Liver (tissue), 3 donors: ENCODE measurements at regions not wholly inside any gene's neighbourhood (a gene's known extent, or its start where the extent isn't known, plus 50 kb on each side); places are given as distances from the start of the nearest gene placed in this dataset.
"Not testable (repeated sequence)": the region's sequence is repeated elsewhere in the genome, so short reads cannot be mapped to it uniquely, and the experiment has no call there.

Experiments used
- CTCF ChIP-seq: fragments of 150-350 bp; IDR thresholded peaks from 2 replicates; pipeline ENCODE4 v1.5.1; 2017; ENCODE audit warnings: improper control_type of control experiment, low read depth, low read length; ENCODE audit not compliant: missing input control
- FOXA1 ChIP-seq: IDR thresholded peaks from 2 replicates; pipeline ENCODE4 v1.6.1; 2016; ENCODE audit warnings: antibody characterized with exemption
- GABPA ChIP-seq, 2 donors: IDR thresholded peaks in 1 of 2; conservative IDR thresholded peaks in 1 of 2; 2 replicates each; pipeline ENCODE4 v1.6.1; 2016; ENCODE audit warnings: antibody characterized with exemption in 2 of 2, mild to moderate bottlenecking in 1 of 2, moderate library complexity in 1 of 2
- JUND ChIP-seq, 2 donors: IDR thresholded peaks; 2 replicates each; pipeline ENCODE4 v1.6.1; 2016; ENCODE audit warnings: antibody characterized with exemption in 2 of 2
- NR2F2 ChIP-seq: IDR thresholded peaks from 2 replicates; pipeline ENCODE4 v1.6.1; 2016; ENCODE audit warnings: antibody characterized with exemption
- RAD21 ChIP-seq, 2 donors: IDR thresholded peaks; 2 replicates each; pipeline ENCODE4 v1.6.1; 2016; ENCODE audit warnings: antibody characterized with exemption in 2 of 2, mild to moderate bottlenecking in 2 of 2
- SP1 ChIP-seq: IDR thresholded peaks from 2 replicates; pipeline ENCODE4 v1.6.1; 2018; ENCODE audit warnings: antibody characterized with exemption, mild to moderate bottlenecking
- TAF1 ChIP-seq: conservative IDR thresholded peaks from 2 replicates; pipeline ENCODE4 v1.6.1; 2016; ENCODE audit warnings: antibody characterized with exemption, mild to moderate bottlenecking
- YY1 ChIP-seq: IDR thresholded peaks from 2 replicates; pipeline ENCODE4 v1.6.1; 2016; ENCODE audit warnings: antibody characterized with exemption, mild to moderate bottlenecking
- ZBTB33 ChIP-seq: IDR thresholded peaks from 2 replicates; pipeline ENCODE4 v1.6.1; 2016; ENCODE audit warnings: antibody characterized with exemption
- TF ChIP-seq, protein P1 (sequence below): IDR thresholded peaks from 2 replicates; pipeline ENCODE4 v1.6.1; 2016; ENCODE audit warnings: antibody characterized with exemption
- donor health status: healthy.
- donor health status: healthy.

GRCh38 chr5:36813249-36813648, 63.3 kb upstream of the NIPBL start:
- TF ChIP-seq CTCF; RAD21 (IDR thresholded peaks at IDR 0.05); FOXA1; JUND (IDR thresholded peaks at IDR 0.05); SP1; GABPA (IDR thresholded peaks at IDR 0.05 in 1 of 2, conservative IDR thresholded peaks at IDR 0.05 in 1 of 2); NR2F2; TAF1; ZBTB33; YY1: not testable (repeated sequence)
- TF ChIP-seq, protein P1, sequence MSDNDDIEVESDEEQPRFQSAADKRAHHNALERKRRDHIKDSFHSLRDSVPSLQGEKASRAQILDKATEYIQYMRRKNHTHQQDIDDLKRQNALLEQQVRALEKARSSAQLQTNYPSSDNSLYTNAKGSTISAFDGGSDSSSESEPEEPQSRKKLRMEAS = not testable (repeated sequence)
